Ecto neural progenitor cell (in vitro differentiated cells): ENCODE measurements at regions not wholly inside any gene's neighbourhood (a gene's known extent, or its start where the extent isn't known, plus 50 kb on each side); places are given as distances from the start of the nearest gene placed in this dataset.

ENCODE experiments used
- DNase-seq: peaks from one replicate; pipeline ENCODE4 v3.0.0-alpha.2; 2018; ENCODE audit warnings: low spot score

DNA sequence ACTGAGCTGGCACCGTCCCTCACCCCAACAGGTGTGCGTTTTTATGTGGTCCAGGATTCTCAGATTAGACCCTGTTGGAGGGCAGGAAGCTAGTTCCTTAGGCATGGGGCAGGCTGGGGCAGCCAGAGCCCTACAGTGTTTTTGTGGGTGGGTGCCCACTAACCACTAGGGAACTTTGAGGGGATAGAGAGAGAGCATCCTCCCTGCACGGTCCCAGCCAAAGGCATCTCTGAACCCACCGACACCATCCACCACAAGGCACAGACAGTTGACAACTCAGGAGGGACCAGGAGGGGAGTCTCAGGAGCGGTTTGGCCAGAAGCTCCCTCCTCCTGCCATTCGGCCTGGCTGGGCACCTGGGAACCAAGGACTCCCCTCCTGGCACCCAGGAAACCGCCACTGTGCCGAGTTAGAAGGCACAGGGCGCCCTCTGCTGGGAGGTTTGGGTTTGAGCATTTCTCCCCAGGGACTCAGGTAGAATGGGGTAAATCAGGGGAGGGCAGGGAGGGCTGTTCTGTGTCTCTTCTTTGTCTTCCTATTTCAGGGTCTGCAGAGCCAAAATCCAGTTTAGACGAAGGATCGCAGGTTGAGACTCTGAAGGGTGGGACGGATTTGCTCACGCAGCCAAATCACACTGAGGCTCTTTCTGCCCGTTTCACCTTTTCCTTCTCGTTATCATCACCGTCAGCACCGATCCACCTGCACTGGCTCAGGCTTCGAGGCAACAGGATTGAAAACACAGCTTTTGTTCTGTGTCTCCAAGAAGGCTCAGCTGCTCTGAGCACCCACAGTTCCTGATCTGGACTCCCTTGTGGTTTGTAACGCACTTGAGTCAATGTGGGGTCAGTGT, 84.8 kb upstream of the COL13A1 start:
- peak; percentile 83 for DNase-seq

DNA sequence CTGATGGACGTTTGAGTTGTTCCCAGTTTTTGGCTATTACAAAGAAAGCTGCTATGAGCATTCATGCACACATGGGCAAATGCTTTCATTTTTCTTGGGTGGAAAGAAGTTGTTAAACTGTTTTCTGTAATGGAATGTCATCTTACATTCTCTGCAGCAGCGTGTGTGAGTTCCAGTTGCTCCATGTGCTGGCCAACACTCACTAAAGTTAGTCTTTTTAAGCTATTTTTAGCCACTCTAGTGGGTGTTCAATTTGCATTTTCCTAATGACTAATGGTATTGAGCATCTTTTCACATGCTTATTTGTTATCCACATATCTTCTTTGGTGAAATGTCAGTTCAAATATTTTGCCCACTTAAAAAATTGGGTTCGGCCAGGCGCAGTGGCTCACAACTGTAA, 82.8 kb upstream of the COL13A1 start:
- DNase-seq = no peak

DNA sequence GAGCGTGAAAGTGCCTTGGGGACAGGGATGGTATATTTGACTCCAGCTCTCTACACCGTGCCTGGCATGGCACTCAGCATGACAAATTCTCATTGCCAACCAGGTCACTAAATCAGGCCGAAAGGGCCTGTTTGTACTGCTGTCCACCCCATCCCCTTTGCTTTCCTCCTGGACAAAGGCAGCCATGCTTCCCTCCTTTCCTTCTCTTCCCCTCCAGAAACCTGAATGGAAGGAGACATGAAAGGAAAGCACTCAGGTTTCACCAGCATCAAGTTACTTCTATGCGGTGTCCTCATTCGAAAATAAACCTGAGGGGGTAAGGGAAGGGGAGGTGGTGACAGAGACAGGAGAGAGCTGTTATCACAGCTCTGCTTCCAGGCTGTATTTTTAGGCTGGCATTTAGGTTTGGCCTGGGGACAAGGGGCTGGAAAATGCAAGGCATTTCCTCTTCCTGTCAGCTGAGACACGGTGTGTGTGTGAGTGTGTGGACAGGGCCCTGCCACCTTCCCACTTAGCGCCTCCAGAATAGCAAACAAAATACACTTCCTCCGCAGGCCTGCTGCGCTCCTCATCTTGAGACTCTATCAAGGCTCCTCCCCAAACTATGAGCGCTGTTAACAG, 79.9 kb upstream of the COL13A1 start:
- no peak for DNase-seq

DNA sequence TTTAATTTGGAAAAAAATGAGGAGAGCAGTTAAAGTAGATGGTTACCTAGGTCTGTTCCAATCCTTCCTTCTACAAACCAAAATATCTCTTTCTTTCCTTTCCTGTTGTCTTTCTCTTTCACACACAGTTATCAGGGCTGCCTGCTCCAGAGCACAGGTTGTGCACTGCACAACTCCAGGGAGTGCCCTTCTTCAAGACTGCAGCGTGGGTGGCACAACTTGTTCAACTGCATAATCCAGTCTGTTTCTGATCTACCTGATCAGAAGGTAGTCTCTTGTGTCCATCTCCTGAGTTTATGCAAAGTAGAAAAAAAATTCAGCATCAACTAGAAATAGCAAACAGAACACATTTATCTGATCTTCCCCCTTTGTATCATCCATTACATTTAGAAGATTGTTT, 78.1 kb upstream of the COL13A1 start:
- DNase-seq = no peak

DNA sequence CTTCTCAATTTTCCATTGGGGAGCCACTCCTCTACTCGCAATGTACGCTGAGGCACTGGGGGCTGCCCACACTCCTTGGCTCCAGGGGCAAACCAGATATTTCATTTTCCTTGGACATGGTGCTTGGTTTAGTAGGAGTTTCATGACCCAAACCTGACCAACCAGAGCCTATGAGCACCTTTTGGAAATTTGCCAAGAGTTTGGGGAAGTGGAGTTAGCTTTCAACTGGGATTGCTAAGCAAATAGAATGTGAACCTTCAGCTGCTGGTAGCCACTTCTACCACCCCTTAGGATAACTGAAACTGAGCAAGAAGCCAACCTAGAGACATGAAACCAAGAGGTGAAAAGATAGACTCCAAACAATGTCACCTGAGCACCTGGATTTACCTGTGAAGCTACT, 74.9 kb upstream of the COL13A1 start:
- no peak for DNase-seq

DNA sequence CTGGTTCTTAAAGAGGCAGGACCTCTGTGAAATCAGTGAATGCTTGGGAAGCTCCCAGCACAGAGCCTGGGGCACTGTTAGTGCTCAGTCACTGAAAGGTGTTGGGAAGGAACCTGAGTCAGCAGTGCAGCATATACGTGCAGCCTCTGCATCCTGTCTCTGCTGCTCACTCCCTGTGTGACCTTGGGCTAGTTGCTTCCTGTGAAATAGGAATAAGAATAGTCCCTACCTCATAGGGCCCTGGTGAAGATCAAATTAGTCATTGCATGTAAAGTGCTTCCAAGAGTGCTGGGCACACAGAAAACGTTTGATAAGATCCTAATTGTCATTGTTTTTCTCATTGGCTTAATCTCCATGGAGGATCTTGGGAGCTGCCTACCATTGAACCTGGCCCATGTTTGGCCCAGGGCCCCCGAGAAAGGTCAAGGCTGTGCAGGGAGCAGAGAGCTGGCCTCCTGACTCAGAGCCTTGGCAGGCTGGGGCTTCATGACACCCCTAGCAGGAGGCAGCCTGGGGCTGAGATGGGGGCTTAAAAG, 73.3 kb upstream of the COL13A1 start:
- DNase-seq = no peak

DNA sequence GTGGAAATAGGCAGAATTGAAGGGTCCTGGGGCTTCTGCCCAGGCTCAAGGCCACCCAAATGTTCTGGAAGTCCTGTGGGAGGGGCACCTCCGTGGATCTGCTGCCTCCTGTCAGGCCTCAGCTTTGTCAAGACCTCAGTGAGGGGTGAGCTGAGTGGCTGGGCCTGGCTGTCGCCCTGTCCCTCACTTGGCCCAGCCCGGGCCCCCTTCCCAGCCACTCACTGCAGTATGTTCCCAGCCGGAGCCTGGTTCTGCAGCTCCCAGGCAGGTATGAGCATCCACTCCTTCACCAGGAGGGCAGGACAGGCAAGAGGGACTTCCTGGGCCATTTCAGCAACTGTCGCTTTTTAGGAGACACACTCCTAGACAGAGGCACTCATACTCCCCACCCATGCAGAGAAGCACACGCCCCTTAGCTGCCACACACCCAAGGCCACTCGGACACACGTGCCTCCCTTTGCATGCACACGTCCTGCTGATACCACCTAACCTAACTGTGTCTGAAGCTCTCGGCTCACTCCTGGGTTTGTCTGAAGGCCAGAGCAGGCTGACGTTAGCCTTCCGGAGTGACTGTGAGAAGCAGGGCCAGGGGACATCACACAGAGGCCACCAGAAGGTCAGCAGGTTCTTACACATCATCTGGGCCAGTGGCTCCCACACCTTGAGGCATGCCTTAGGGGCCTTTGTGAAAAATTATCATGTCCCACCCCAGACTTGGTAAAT, 72.2 kb upstream of the COL13A1 start:
- DNase-seq = no peak

DNA sequence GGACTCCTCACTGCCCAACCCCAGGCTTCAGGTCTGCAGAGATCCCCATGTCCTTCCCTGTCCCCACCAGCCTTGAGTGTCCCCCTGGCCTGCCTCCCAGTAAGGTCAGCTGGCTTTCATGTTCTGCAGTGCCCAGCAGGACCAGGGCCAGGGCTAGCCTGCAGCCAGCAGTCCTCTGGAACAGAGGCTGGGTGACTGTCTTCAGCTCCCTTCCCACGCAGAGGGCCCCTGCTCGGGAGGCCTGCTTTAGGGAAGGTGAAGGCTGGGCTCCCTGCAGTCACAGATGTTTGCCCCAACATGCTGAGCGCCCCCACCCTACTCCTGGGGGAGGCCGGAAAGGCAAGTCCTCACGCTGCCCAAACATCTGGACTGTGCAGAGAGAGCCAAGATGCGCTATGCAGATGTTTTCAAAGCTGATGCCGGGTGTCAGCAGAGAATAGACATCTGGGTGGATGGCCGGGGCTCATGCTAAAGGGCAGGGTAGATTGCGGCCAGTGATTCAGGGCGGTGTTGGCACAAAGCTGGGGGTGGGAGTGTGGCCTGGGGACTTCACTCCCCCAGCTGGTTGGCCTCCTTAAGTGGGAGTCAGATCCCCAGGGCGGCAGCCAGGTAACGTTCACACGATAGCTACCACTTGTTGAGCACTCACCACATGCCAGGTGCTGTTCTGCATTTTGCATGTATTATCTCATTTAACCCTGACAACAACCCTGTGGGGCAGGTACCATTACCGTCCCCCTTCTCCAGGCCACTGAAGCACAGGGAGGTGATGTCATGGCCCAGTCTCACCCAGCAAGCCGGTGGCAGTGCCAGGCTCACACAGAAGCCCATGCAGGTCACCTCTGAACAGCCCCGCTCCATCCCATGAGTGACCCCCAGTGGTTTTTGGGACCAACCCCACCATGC, 71.2 kb upstream of the COL13A1 start:
- no peak for DNase-seq

DNA sequence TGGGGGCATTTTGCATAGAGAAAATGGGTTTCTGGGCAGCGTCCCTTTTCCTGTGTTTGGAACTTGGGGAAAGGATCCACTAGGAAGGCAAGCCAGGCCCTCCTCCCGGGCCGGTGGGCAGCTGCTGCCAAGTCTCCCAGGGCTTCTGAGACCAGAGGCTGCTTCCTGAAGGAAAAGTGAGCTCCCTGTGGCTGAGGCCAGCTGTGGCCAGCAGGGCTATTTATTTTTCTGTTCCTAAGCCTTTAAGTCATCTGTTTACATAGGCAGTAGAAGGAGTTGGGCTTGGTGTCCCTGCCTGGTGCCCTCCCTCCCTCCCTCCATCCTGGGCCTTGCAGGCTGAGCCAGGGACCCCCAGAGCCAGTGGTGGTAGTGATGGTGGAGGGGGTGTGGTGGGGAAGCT, 70.5 kb upstream of the COL13A1 start:
- DNase-seq = no peak

DNA sequence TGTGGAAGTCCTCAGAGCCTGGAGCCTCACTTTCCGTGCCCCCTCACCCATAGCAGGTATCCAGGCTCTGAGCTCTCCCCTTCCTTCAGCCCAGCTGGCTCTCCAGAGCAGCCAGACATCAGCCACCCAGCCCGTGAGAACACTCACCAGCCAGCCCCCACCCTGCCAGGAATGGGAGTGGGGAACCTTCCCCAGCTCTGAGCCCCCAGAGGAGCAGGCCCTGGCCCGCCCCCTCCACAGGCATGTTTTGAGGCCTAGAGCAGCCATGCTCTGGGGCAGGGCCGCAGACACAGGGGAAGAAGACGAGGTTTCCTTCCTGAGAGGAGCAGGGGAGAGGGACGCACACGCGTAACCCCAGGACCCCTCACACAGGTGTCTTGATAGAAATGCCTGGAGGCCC, 70.0 kb upstream of the COL13A1 start:
- DNase-seq = no peak

DNA sequence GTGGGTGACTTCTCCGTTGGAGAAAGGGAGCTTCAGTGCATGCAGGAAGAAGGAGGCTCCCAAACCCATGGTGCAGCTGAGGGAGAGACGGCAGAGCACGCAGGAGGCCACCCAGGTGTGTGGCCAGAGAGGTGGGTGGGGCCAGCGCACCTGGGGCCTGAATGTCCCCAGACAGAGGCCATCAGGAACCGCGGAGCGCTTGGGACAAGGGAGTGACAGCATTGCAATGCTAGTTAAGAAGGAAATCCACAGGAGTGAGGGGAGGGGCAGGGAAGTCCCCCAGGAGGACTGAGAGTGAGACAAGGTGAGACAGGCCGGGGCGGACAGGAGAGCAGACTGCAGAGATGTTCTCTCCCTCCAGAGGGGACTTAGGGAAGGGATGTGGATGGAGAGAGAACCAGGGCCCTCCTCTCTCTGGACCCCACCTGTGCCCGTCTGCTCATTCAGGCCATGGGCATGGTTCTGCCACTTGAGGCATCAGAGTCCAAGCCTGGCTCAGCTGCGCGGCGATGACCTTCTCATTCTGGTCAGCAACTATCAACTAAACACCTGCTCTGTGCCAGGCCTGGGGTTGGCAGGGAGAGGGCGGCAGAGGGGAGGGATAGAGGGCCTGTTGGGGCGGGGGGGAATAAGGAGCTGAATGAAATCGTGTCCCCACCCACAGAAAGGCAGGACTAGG, 69.4 kb upstream of the COL13A1 start:
- DNase-seq = no peak

DNA sequence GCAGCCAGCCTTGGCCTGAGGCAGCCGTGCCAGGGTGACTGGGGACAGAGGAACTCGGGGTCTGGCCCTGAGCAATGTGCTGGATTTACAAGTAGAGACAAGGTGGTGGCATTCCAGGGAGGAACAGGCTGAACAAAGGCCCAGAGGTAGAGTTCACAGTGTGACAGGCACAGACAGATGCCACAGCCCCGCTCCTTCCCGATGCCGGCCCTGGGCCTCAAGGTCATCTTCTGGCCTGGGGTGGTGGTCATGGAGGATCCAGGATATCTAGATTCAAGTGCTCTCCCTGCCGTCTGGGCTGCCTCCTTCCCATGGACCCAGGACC, 68.9 kb upstream of the COL13A1 start:
- DNase-seq = no peak

DNA sequence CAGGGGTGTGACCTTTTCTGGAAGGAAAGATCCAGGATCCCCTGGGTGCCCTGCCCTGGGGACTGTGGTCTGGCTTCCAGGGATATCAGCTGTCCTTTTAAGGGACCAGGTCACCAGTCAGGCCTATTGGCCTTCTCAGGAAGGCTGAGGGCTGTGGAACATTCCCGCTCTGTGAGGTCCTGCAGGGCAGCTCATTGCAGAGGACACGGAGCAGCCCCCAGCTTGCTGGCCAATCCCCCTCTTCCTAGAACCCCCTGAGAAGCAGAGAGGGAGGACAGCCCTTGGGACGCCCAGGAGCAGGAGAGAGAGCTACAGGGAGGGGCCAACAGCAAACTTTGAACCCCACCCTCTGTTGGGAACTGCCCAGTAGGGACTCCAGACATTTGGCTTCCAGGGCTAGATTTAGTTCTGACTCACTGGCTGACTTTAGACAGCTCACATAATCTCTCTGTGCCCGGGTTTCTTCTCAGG, 67.9 kb upstream of the COL13A1 start:
- DNase-seq = no peak

DNA sequence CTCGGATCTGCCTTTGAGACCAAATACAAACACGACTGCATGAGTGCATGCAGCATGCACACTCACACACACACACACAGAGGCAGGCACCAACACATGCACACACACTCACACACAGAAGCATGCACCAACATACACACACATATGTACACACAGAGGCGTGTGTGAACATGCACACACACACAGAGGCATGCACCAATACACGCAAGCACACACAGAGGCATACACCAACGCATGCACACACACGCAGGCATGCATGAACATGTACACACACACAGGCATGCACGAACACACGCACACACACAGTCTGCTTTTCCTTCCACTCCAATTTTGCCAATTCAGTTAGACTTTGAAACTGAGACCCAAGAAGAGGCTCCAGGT, 67.3 kb upstream of the COL13A1 start:
- DNase-seq = no peak

DNA sequence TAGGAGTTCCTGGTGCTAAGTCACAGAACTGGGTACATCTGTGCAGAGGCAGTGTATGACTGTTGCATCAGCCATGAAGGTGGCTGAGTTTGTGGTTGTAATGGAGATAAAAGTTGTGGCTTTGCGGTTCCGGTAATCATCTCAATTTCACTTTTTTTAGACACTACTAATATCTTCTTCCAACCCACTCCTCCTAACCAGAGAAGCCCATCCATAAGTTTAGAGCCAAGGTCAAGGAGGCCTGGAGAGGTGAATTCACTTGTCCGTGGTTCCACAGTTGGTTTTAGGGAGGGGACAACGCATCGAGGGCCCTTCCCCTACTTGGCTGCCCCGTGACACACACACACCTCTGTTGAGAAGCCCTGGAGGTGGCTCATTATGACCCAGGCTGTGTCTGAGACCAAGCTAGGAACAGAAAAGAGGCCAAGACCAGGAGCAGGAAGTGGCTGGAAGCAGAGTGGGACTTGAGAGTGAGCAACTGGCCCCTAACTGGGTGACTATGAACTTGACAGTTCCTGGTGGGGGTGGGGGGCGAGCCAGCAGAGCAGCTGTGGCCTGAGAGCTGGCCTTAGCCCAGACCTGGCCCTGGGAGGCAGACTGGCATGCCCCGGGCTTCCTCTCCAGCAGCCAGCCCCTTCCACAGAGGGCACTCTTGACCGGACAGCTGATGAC, 66.8 kb upstream of the COL13A1 start:
- no peak for DNase-seq

DNA sequence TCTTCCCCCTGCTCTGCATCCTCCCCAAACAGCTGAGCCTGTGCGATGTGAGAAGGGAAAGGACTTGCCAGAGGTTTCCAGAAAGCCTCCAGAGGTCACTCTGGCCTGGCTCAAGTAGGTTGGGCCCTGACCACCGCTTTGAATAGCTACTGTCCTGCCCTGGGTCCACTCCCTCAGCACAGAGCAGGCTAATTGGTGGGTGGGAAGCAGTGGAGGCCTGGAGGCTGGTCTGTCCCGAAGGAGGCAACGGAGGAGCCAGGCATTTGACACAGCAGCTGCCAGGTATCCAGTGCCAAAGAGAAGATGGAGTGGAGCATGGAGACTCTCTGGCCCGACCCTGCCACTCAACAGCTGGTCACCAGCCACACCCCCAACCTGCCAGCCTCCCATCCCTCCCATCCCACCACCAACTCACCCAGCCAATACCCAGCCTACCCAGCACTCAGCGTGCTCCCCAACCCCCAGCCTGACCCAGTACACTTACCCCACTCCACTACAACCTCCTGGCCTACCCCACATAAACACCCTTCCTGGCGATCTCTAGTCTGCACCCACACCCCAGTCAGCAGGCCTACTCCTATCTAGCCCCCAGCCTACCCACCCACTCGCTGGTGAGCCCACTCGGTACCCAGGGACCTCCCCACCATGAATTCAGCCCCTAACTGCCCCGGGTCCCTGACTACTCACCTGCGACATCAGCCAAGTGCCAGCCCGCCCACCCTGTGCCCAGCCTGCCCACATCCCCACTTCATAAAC, 64.6 kb upstream of the COL13A1 start:
- DNase-seq = no peak

DNA sequence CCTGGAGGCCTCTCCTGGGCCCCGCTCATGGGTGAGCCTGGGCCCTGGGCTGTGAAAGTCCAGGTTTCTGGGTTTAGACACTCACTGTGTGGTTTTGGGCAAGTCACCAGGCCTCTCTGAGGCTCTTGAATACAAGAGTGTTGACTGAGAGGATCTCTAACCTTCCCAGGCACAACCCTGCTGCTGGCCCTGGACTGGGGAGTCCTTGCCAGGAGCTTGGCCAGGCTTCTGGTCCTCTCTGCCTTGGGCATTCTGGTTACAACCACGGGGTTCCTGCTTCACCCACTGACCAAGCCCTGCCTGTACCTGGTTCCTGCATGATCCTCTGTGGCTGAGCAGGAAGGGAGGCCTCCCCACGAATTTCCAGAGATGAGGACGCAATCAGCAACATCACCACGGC, 63.6 kb upstream of the COL13A1 start:
- no peak for DNase-seq

DNA sequence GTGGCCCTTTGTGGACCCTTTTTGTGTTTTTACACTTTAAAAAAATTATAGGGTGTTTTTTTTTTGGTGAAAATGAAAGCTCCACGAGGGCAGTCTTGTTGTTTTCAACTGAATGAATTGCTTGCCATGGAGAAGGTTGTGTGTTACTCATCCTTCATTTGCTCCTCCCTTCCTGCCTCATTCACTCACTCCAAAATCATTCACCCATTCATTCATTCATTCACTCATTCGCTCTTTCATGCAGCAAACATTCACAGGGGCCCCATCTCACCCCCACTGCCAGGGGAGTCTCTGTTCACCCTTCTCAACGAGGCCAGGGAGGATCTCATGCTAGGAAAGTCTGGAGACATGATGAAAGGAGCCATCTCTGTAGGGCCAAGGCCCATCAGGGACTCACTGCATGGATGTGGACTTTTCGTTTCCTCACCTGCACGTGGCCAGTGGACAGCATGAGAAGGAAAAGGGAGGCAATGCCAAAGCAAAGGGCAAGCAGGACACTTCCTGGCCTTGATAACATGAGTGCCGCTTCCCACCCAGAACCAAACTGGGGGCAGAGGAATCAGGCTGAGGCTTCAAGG, 62.8 kb upstream of the COL13A1 start:
- DNase-seq = no peak

DNA sequence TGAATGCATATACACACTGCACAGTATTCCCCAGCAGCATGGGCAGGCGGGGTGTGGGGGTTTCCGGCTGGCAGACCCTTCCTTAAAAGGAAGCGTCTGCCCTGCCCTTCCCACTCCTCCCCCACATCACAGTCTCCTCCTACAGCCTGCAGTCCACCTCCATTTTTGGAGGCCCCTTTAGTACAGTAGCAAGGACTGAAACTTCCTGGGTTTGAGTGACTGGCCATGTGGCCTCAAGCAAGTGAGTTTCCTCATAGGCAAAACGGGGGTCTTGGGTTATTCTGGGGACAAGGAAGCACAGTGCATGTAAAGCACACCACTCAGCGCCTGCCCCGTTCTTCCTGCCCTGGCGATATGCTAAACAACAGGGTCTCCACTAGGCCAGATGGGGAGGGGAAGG, 62.1 kb upstream of the COL13A1 start:
- no peak for DNase-seq

DNA sequence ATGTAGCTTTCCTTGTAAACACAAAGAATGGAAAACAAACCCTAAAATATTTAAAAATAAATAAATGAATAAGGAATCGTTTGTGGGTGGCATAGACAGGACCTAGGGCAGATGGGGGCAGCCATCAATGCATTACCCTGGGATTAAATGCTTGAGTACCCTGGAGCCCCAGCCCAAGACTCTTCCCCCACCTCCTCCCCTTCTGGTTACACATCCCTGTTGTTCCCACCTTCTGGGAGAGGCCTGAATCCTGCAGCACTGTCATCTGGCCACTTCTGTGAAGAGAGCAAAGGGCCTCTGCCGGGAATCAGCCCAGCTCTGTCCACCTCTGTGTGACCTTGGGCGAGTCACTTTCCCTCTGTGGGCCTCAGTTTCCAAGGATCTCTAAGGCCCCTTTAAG, 61.6 kb upstream of the COL13A1 start:
- no peak for DNase-seq
